SK-N-MC (cell line): ENCODE measurements at regions not wholly inside any gene's neighbourhood (a gene's known extent, or its start where the extent isn't known, plus 50 kb on each side); places are given as distances from the start of the nearest gene placed in this dataset.

Experiments used
- EZH2 ChIP-seq: fragments of 200-600 bp; sonication (generic); IDR thresholded peaks from one replicate; pipeline ENCODE4 v1.6.1; 2017; ENCODE audit warnings: antibody characterized with exemption
- FOXP2 ChIP-seq: optimal IDR thresholded peaks from 2 replicates; pipeline ENCODE3; 2011; ENCODE audit warnings: mild to moderate bottlenecking, moderate library complexity; ENCODE audit not compliant: insufficient read depth; ENCODE audit errors: extremely low read length, control extremely low read depth
- POLR2AphosphoS5 ChIP-seq: IDR thresholded peaks from 2 replicates; pipeline ENCODE4 v1.6.1; 2012; ENCODE audit warnings: mild to moderate bottlenecking, low read depth, low read length, borderline replicate concordance

DNA sequence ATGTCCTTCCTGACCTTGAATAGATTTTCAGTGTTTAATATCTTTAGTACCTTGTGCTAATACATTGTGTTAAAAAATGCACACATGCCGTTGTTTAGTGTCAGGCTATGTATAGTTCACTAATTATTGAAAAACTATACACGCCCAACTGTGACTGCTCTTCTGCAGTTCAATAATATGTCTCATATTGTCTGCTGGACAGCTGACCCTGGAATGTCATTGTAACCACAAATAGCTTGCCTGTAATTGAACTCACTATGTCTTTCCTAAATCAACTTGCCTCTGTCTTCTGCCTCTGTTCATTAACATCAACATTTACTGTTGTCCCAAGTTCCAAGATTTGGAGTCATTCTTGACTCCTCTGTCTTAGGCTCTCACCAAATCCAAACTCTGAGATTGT lies 114.5 kb downstream of the TMA16 start:
- TF ChIP-seq POLR2AphosphoS5 (no peak), EZH2 (no peak), FOXP2 (no peak)
